ENCODE measurements at regions not wholly inside any gene's neighbourhood (a gene's known extent, or its start where the extent isn't known, plus 50 kb on each side); places are given as distances from the start of the nearest gene placed in this dataset.

- Histone ChIP-seq H3K27me3 (replicated peaks; ENCODE audit: insufficient read depth) (no peaks in the 10 kb centered on the region), H3F3A (ENCODE audit: insufficient read depth) (no peaks in the 10 kb centered on the region), H3K27ac (no peak overlapping the region), H3K9ac (no peak overlapping the region), H3K36me3 (ENCODE audit: low read depth) (no peaks in the 10 kb centered on the region), H3K4me1 (ENCODE audit: insufficient read depth) (peaks cover 20% of the 10 kb centered on the region; the same call in 1 of the 2 replicates), H3K9me2 (ENCODE audit: insufficient read depth) (no peaks in the 10 kb centered on the region), H2AFZ (peak overlapping the region; percentile 74), H3K9me3 (ENCODE audit: low read depth) (no peaks in the 10 kb centered on the region), H3K79me2 (ENCODE audit: insufficient read depth) (no peaks in the 10 kb centered on the region), H3K4me2 (ENCODE audit: unreplicated experiment) (peak overlapping the region; percentile 3), H4K20me1 (ENCODE audit: insufficient read depth) (no peaks in the 10 kb centered on the region), H3K4me3 (no peak overlapping the region)
- WGBS, 2 experiments (ENCODE audit: low coverage in 1 of 2, low lambda C conversion rate in 2 of 2, missing lambda C conversion rate in 2 of 2), result 39% methylated on average over 15 of the region's 15 CpGs
- TF ChIP-seq EZH2phosphoT487 (IDR thresholded peaks at IDR 0.05; ENCODE audit: insufficient read depth, low read depth), result no peak
- TF ChIP-seq EZH2 (IDR thresholded peaks at IDR 0.05; ENCODE audit: insufficient read depth, poor library complexity, severe bottlenecking), result no peak
- DNase-seq, result no peak
- in situ Hi-C loops (cut with MboI), result no loop called here
Measured at GRCh38 chr3:139292711-139293664, 50.8 kb upstream of the MRPS22 start.

- no peaks in the 10 kb centered on the region for H3K9me2 ChIP-seq (ENCODE audit: insufficient read depth)
- no peak overlapping the region for H3K27ac ChIP-seq
- H3K27me3 ChIP-seq (replicated peaks; ENCODE audit: insufficient read depth), result no peaks in the 10 kb centered on the region
- in situ Hi-C loops (cut with MboI), result no loop called here
- H3K4me2 ChIP-seq (ENCODE audit: unreplicated experiment), result no peak overlapping the region
- TF ChIP-seq EZH2 (IDR thresholded peaks at IDR 0.05; ENCODE audit: insufficient read depth, poor library complexity, severe bottlenecking) (no peak), EZH2phosphoT487 (IDR thresholded peaks at IDR 0.05; ENCODE audit: insufficient read depth, low read depth) (no peak)
- H3K9me3 ChIP-seq (ENCODE audit: low read depth), result no peaks in the 10 kb centered on the region
- H4K20me1 ChIP-seq (ENCODE audit: insufficient read depth), result no peaks in the 10 kb centered on the region
- H3K4me3 ChIP-seq, result no peak overlapping the region
- 92 to 96% methylated on average over 2 of the region's 2 CpGs for WGBS, 2 experiments (ENCODE audit: low coverage in 1 of 2, low lambda C conversion rate in 2 of 2, missing lambda C conversion rate in 2 of 2)
- H2AFZ ChIP-seq, result no peak overlapping the region
- peaks cover 22% of the 10 kb centered on the region; the same call in 1 of the 2 replicates for H3K4me1 ChIP-seq (ENCODE audit: insufficient read depth)
- no peaks in the 10 kb centered on the region for H3K36me3 ChIP-seq (ENCODE audit: low read depth)
- no peak for DNase-seq
- no peak overlapping the region for H3K9ac ChIP-seq
- H3K79me2 ChIP-seq (ENCODE audit: insufficient read depth), result no peaks in the 10 kb centered on the region
- peaks cover 4% of the 10 kb centered on the region; the same call in 1 of the 2 replicates for H3F3A ChIP-seq (ENCODE audit: insufficient read depth)
Measured at GRCh38 chr3:139293665-139294023, 50.2 kb upstream of the MRPS22 start.
